ENCODE measurements at regions not wholly inside any gene's neighbourhood (a gene's known extent, or its start where the extent isn't known, plus 50 kb on each side); places are given as distances from the start of the nearest gene placed in this dataset.

- DNase-seq (ENCODE audit: low read depth): peak; percentile 19
- no peak for TF ChIP-seq CTCF (IDR thresholded peaks at IDR 0.05; ENCODE audit: insufficient read depth, low read depth, low read length)
- no peak overlapping the region for H3K4me3 ChIP-seq (ENCODE audit: low read depth, low read length)
Measured at GRCh38 chr14:51145246-51145645, 50.3 kb upstream of the TRIM9 start.

GRCh38 chr14:51147183-51147582 is 52.3 kb upstream of the TRIM9 start:
- no peak for TF ChIP-seq CTCF (IDR thresholded peaks at IDR 0.05; ENCODE audit: insufficient read depth, low read depth, low read length)
- peak; percentile 70 for DNase-seq (ENCODE audit: low read depth)

GRCh38 chr14:51155326-51155725 is 60.4 kb upstream of the TRIM9 start:
- no peak overlapping the region for H3K4me3 ChIP-seq (ENCODE audit: low read depth, low read length)
- TF ChIP-seq CTCF (IDR thresholded peaks at IDR 0.05; ENCODE audit: insufficient read depth, low read depth, low read length): no peak
- DNase-seq (ENCODE audit: low read depth): no peak

More at GRCh38 chr14:51147183-51147582, 52.3 kb upstream of the TRIM9 start:
- H3K4me3 ChIP-seq (ENCODE audit: low read depth, low read length): no peak overlapping the region

GRCh38 chr14:51157012-51157411 is 62.1 kb upstream of the TRIM9 start:
- DNase-seq (ENCODE audit: low read depth): peak; percentile 20
- TF ChIP-seq CTCF (IDR thresholded peaks at IDR 0.05; ENCODE audit: insufficient read depth, low read depth, low read length): peak; percentile 50
- H3K4me3 ChIP-seq (ENCODE audit: low read depth, low read length): no peak overlapping the region

- no peak for TF ChIP-seq CTCF (IDR thresholded peaks at IDR 0.05; ENCODE audit: insufficient read depth, low read depth, low read length)
- no peak overlapping the region for H3K4me3 ChIP-seq (ENCODE audit: low read depth, low read length)
- no peak for DNase-seq (ENCODE audit: low read depth)
Measured at GRCh38 chr14:51160871-51161270, 66.0 kb upstream of the TRIM9 start.

GRCh38 chr14:51165415-51165814 is 70.5 kb upstream of the TRIM9 start:
- no peak for DNase-seq (ENCODE audit: low read depth)
- no peak for TF ChIP-seq CTCF (IDR thresholded peaks at IDR 0.05; ENCODE audit: insufficient read depth, low read depth, low read length)

GRCh38 chr14:51167587-51168214 is 72.3 kb upstream of the TMX1 start:
- no peak for TF ChIP-seq CTCF (IDR thresholded peaks at IDR 0.05; ENCODE audit: insufficient read depth, low read depth, low read length)
- H3K4me3 ChIP-seq (ENCODE audit: low read depth, low read length): no peak overlapping the region
- peak; percentile 81 for DNase-seq (ENCODE audit: low read depth)

More at GRCh38 chr14:51165415-51165814, 70.5 kb upstream of the TRIM9 start:
- H3K4me3 ChIP-seq (ENCODE audit: low read depth, low read length): no peak overlapping the region
